Omental fat pad (tissue), 3 donors: ENCODE measurements at regions not wholly inside any gene's neighbourhood (a gene's known extent, or its start where the extent isn't known, plus 50 kb on each side); places are given as distances from the start of the nearest gene placed in this dataset.

Experiments used
- ATAC-seq: fragments of 150-250 bp; one replicate; pipeline ENCODE4 v1.9.1; 2016; ENCODE audit warnings: mild to moderate bottlenecking, moderate library complexity; ENCODE audit not compliant: low FRiP score
- DNase-seq: peaks from one replicate; pipeline ENCODE4 v3.0.0-alpha.2; 2019; ENCODE audit warnings: low spot score
- CTCF ChIP-seq, 3 donors: fragments of 450-650 bp; IDR thresholded peaks; one replicate each; pipeline ENCODE4 v1.5.1; 2016 to 2017; ENCODE audit warnings: antibody characterized with exemption in 3 of 3, mild to moderate bottlenecking in 3 of 3, moderate library complexity in 2 of 3

- no peak for ATAC-seq
- no peak for TF ChIP-seq CTCF (IDR thresholded peaks at IDR 0.05)
- no peak for DNase-seq
Observed at GRCh38 chr12:128052331-128052730, 214.6 kb upstream of the TMEM132C start.

GRCh38 chr12:128052777-128053176 is 214.2 kb upstream of the TMEM132C start:
- DNase-seq, result no peak
- ATAC-seq, result no peak
- TF ChIP-seq CTCF (IDR thresholded peaks at IDR 0.05), result no peak

- no peak for ATAC-seq
- TF ChIP-seq CTCF (IDR thresholded peaks at IDR 0.05), result no peak
- no peak for DNase-seq
Observed at GRCh38 chr12:128055567-128055966, 211.4 kb upstream of the TMEM132C start.

DNA sequence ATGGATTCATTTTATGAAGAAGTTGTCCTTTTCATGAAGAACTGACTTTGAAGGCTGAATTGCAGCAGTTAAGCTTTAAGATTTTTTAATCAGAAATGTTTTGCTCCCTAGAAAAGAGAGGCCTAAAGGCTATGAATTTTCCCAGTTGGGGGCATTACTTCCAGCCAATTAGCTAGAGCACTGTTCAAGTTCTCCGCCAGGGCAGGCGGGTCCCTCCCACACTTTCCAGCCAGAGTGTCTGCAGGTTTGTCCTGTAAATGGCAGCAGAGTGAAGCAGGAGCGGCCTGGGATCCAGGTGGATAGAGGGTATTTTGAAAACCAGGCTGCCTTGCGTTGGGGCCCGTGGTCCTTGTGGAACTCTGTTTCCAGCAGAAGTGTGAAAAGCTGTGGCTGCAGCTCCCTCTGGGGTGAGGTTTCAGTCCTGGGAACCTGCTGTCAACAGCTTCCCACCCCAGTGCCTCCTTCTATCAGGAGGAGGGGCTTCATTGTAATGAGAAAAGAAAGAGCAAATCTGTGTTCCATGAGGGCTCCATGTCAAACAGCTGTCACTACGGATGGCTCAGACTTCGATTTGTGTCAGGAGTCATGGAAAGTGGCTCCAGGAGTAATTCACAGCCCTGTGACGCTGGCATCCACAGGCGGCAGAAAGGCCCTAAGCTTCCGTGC is 210.7 kb upstream of the TMEM132C start:
- no peak for DNase-seq
- no peak for TF ChIP-seq CTCF (IDR thresholded peaks at IDR 0.05)
- ATAC-seq, result no peak

GRCh38 chr12:128057586-128057985 is 209.4 kb upstream of the TMEM132C start:
- TF ChIP-seq CTCF (IDR thresholded peaks at IDR 0.05), result no peak
- no peak for DNase-seq
- ATAC-seq, result no peak

- no peak for TF ChIP-seq CTCF (IDR thresholded peaks at IDR 0.05)
- no peak for DNase-seq
- no peak for ATAC-seq
Observed at GRCh38 chr12:128059621-128060370, 207.2 kb upstream of the TMEM132C start.

DNA sequence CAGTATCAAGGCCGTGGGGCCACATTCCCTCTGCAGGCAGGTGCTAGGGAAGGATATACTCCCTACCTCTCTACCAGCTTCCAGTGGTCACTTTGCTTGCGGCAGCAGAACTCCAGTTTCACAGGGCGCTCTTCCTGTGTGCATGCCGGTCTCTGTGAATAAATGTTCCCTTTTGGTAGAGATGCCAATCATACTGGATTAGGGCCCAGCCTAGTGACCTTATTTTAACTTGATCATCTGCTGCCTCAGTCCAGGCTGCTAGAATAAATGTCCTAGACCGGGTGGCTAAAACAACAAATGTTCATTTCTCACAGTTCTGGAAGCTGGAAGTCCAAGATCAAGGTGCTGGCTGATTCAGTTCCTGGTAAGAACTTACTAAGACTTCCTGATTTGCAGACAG is 198.8 kb upstream of the TMEM132C start:
- DNase-seq (no peak), ATAC-seq (no peak)
- TF ChIP-seq CTCF (IDR thresholded peaks at IDR 0.05), result no peak
